GM19455 (cell line): ENCODE measurements at regions not wholly inside any gene's neighbourhood (a gene's known extent, or its start where the extent isn't known, plus 50 kb on each side); places are given as distances from the start of the nearest gene placed in this dataset.
A peak's percentile ranks its signal among the peaks of the same experiment; 100 is the strongest.

Experiments used
- ATAC-seq: cut with Tn5 transposase; IDR thresholded peaks from one replicate; pipeline ENCODE4 v1.9.1; 2021; ENCODE audit not compliant: unreplicated experiment

DNA sequence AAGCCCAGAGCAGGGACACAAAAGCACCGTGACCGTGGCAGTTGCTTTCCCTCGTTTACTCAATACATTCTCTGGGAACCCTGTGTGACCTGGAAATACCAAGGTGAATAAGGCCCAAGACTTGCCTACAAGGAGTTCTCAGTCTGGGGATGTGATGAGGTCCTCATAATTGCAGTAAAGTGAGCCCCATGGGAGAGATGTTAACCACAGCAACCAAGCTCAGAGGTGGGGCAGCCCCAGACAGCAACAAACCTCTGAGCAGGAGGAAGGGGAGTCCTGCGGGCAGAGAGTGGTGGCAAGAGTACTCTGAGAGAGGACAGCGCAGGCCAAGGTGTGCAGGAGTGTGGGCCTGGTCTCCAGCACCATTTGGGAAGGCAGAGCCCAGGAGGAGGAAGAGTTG, 91.6 kb downstream of the TTC32 start:
- no peak for ATAC-seq

- ATAC-seq, result no peak
Measured at GRCh38 chr2:19809206-19809605, 92.6 kb downstream of the TTC32 start.

DNA sequence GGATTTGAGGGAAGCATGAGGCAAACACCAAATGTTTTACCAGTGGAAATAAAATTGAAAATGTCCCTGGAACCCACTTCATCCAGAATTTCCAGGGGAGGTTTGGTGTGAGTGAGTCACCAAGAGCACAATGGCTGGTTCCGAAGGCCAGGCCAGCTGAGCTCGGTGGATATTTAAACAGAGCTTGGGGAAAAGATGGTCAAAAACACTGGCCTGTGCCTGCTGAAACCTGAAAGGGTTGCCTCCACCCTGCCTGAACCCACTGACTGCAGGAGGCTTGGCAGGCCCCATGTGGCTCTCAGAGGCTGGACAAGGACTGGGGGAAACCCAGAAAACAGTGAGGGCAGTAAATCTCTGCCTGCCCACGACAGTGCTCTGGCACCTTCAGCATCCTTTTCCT, 93.9 kb downstream of the TTC32 start:
- ATAC-seq, result no peak

DNA sequence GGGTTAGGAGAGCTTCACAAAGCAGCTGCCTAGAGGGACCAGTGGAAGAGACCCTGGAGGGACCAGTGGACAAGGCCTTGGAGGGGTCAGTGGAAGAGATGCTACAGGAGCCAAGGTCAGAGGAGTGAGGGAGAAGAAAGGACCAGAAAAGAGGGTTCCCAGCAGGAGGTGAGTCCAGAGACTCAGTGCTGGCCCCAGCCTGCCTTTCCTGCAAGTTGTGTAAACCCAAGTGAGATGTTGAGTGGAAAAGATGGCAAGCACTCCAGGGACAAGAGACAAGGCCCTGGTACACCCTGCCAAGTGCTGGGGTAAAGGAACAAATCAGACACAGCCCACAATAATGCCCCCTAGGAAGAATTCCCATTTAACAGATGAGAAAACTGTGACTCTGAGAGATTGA, 94.4 kb downstream of the TTC32 start:
- ATAC-seq, result no peak

DNA sequence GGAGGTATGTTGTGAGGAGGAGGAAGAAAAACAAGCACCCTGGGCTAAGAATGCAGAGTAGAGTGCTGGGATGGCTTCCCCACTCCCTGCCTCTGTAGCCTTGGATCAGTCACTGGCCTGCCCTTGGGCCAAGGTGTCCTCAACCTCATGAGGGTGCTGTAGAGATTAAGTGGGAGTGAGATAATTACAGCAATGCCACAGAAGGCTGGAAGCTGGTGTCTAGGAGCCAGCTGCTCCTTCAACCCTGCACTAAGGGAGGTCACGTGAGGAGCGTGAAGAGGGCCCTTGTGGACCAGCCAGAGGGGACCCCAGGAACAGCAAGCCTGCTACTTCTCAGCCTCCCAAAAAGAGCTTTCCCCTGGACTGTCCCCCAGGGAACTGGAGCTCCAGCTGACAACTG, 95.2 kb downstream of the TTC32 start:
- ATAC-seq, result no peak

GRCh38 chr2:19806131-19806530, 95.7 kb downstream of the TTC32 start:
- no peak for ATAC-seq

DNA sequence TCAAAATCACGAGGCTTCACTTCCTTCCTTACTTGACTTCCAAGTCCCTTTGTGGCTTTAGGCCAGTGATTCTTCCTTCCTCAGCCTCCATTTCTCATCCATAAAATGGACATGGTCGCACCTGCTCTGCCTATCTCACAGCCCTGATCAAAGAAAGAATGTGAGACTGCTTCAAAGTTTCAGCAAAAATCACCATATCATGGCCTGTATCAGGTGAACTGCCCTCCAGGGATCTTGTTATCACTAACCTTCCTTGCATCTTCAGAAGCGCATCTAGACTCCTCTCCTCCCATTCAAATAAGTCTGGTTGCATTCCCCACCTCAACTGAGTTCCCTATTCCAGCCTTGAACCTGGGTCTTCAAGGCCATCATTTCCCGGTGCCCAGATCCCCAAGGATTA, 96.5 kb downstream of the TTC32 start:
- ATAC-seq, result no peak

DNA sequence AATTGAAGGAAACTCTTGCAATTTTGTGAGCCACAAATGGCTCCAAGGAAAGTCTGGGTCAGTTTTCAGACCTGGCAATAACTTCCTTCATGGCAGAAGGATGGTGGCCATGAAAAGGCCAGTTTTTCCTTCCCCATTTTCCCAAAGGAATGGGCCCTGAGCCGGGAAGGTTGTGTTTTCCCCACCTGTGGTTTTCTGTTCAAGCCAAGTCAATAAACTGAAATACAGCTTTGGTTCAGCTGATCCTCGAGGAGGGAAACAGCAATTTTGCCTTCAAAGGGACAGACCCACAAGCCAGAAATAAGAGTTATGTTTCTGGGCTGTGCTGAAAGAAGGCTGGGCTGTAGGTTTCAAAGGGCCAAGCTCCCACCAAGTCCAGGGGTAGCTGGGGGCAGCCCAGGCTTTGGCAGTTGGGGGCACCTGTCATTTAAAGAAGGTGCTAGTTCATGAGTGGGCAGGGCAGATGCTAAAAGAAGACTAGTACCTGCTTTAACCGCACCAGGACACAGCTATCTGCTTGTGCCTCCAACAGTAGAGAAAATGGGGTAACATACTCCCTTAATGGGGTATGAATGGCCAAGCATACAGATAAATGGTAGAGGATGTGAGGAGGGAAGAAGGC, 97.0 kb downstream of the TTC32 start:
- no peak for ATAC-seq

- no peak for ATAC-seq
Measured at GRCh38 chr2:19802086-19802841, 99.5 kb downstream of the TTC32 start.

GRCh38 chr2:19801367-19802080, 100.3 kb downstream of the TTC32 start:
- ATAC-seq, result no peak

- no peak for ATAC-seq
Measured at GRCh38 chr2:19800796-19801195, 101.0 kb downstream of the TTC32 start.

- ATAC-seq, result no peak
Measured at GRCh38 chr2:19799881-19800780, 101.7 kb downstream of the TTC32 start.

DNA sequence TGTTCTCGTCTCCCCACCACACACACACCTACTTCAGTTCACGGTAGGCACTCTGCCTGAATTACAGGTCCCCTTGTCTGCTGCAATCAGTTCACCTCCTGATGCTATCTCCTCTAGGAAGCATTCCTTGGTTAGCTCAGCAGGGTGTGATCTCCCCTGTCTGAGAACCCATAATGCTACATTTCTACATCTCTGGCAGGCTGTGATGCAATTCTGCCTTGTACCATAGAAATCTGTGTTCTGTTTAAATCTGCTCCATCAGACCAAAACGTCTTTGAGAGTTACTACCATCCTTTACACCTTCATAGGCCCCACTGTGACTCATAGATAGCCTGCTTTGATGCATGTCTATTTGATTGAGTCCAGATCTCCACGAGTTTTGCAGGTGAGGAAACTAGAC, 103.9 kb downstream of the TTC32 start:
- ATAC-seq, result no peak

DNA sequence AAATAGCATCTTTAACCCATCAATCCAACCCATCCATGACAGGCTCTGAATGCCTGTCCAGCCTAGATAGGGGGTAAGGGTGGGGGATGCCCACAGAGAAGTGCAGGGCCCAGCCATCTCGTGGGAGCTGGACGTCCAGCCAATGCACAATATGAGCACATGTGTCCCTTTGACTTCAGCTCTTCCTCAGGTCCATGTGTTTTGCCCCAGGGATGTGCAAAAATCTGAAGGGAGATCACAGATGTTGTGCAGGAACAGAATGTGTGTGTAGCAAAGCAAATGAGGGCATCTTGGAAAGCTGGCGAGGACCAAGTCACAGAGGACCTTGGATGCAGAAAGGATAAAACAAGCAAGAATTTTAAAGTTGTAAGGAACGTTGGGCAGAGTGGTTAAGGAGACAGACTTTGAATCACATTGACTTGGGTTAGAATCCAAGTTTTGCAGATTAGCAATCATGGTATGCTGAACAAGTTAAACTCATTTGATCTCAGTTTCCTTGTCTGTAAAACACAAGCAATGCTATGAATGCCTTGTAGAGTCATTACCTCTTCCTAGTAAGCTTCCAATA, 104.5 kb downstream of the TTC32 start:
- ATAC-seq, result no peak

DNA sequence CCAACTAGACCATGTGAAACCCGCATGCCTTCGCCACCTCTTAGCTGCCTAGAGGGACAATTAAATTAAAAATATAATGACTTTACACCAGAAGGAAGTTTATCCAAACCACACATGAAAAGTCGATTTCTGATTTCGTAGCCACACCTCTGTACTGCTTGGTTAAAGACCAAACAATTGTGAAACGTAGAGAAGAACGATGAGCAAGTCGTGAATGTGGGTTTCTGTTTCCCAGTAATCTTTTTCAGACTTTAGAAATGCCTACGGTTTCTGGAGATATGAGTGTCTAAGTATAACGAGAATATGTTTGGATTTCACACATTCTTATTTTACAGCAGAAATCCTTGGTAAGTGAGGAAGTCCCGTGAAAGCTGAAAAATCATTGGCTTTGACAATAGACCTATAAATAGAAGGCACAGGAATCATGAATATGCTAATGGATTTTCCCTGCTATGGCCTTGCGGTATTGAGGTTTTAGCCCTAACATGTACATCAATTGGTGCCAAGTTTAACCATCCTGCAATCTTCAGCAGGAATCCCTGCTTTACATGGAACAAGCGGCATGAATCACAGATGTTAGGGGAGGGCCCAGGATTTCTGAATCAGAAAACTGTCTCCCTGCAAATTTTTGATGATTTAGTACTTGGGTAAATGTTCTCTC, 105.6 kb downstream of the TTC32 start:
- ATAC-seq, result no peak

DNA sequence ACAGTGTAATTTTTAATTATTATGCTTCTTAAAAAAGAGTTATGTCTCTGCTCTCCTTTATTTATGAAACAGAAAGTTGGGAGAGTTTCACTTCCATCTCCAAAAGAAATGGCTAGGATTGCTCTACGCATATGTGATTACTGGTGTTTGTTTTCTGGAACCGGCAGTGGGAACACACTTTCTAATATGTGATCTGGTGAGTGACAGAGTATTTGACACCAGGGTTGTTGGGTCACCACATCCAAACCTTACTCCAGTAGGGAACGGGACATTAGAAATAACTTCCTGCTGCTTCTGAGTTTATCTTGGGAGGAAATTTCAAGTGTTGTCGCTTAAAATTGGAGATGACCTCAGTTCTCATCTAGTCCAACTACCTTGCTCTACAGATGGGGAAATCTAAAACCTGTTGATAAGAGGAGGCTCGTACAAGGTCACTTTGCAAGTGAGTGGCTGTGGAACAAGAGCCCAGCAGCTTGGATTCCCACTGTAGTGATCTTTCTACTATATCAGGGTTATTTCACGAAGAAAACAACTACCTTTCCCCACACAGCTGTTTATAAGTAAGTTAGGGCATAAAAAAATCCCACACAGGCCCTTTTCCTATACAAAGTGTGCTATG, 108.5 kb downstream of the TTC32 start:
- ATAC-seq, result no peak

GRCh38 chr2:19790291-19790690, 111.5 kb downstream of the TTC32 start:
- no peak for ATAC-seq

- no peak for ATAC-seq
Measured at GRCh38 chr2:19787134-19787533, 114.6 kb downstream of the TTC32 start.

DNA sequence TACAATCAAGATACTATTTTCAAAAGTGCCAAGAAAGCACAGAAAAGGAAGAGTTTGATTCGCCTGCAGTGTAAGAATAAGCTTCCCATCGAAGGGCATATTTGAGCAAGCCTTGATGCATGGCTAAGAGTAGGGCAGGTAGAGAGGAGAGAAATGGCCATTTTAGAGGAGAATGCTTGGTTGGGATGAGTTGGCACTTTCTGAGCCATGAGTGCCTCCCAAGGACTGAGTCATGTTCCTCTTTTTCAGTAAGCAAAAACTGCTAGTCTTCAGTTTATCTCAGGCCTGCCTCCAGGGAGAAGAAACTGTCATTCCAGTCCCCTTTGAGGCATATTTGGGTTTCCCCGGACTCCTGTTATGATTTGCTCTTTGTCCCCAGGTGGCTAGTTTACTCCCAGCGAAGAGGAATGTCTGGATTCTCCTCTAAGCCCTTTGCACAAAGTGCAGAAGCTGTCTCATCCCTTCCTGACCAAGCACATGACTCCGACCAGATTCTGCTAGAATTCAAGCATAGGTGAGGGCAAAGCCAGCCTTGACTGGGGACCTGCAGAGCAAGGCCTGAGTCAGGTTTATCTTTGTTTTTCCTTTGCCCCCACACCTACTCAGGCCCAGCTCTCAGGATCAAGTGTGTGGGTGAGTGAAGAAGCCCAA, 115.2 kb downstream of the TTC32 start:
- ATAC-seq, result peak; percentile 74
